SH-SY5Y (cell line): ENCODE measurements at regions not wholly inside any gene's neighbourhood (a gene's known extent, or its start where the extent isn't known, plus 50 kb on each side); places are given as distances from the start of the nearest gene placed in this dataset.

Experiments used
- GATA2 ChIP-seq: IDR thresholded peaks from 2 replicates; pipeline ENCODE4 v1.6.1; 2011; ENCODE audit warnings: mild to moderate bottlenecking, low read depth, low read length
- GATA3 ChIP-seq: IDR thresholded peaks from 2 replicates; pipeline ENCODE4 v1.6.1; 2011; ENCODE audit warnings: low read depth, mild to moderate bottlenecking, low read length, moderate library complexity

GRCh38 chr14:37708481-37708880, 113.1 kb downstream of the TTC6 start:
- TF ChIP-seq GATA2: no peak
- no peak for TF ChIP-seq GATA3

- TF ChIP-seq GATA2 (no peak), GATA3 (no peak)
Measured at GRCh38 chr14:37709419-37710195, 114.2 kb downstream of the TTC6 start.

- TF ChIP-seq GATA2 (no peak), GATA3 (no peak)
Measured at GRCh38 chr14:37711356-37711830, 116.0 kb downstream of the TTC6 start.

- TF ChIP-seq GATA3 (no peak), GATA2 (no peak)
Measured at GRCh38 chr14:37711831-37712475, 116.5 kb downstream of the TTC6 start.

- TF ChIP-seq GATA3 (no peak), GATA2 (no peak)
Measured at GRCh38 chr14:37712976-37713431, 117.6 kb downstream of the TTC6 start.

- no peak for TF ChIP-seq GATA3
- TF ChIP-seq GATA2: no peak
Measured at GRCh38 chr14:37720131-37720530, 124.7 kb downstream of the TTC6 start.

GRCh38 chr14:37721976-37722659, 126.7 kb downstream of the TTC6 start:
- TF ChIP-seq GATA2 (no peak), GATA3 (no peak)

- TF ChIP-seq GATA2: no peak
- no peak for TF ChIP-seq GATA3
Measured at GRCh38 chr14:37723515-37723914, 128.1 kb downstream of the TTC6 start.

- TF ChIP-seq GATA2 (no peak), GATA3 (no peak)
Measured at GRCh38 chr14:37726708-37727107, 131.3 kb downstream of the TTC6 start.

GRCh38 chr14:37729218-37729617, 133.8 kb downstream of the TTC6 start:
- TF ChIP-seq GATA2 (no peak), GATA3 (no peak)

GRCh38 chr14:37731094-37731493, 135.7 kb downstream of the TTC6 start:
- TF ChIP-seq GATA3 (no peak), GATA2 (no peak)

GRCh38 chr14:37745657-37746056, 150.2 kb downstream of the TTC6 start:
- TF ChIP-seq GATA3: no peak
- TF ChIP-seq GATA2: no peak

GRCh38 chr14:37746140-37746832, 150.9 kb downstream of the TTC6 start:
- no peak for TF ChIP-seq GATA3
- no peak for TF ChIP-seq GATA2

GRCh38 chr14:37753459-37753858, 158.0 kb downstream of the TTC6 start:
- TF ChIP-seq GATA2 (no peak), GATA3 (no peak)
